ENCODE measurements at regions not wholly inside any gene's neighbourhood (a gene's known extent, or its start where the extent isn't known, plus 50 kb on each side); places are given as distances from the start of the nearest gene placed in this dataset.

GRCh38 chr15:25619076-25619475 lies 180.3 kb upstream of the UBE3A start:
- no peak for TF ChIP-seq POLR2AphosphoS5 (IDR thresholded peaks at IDR 0.05)
- TF ChIP-seq, protein P1, sequence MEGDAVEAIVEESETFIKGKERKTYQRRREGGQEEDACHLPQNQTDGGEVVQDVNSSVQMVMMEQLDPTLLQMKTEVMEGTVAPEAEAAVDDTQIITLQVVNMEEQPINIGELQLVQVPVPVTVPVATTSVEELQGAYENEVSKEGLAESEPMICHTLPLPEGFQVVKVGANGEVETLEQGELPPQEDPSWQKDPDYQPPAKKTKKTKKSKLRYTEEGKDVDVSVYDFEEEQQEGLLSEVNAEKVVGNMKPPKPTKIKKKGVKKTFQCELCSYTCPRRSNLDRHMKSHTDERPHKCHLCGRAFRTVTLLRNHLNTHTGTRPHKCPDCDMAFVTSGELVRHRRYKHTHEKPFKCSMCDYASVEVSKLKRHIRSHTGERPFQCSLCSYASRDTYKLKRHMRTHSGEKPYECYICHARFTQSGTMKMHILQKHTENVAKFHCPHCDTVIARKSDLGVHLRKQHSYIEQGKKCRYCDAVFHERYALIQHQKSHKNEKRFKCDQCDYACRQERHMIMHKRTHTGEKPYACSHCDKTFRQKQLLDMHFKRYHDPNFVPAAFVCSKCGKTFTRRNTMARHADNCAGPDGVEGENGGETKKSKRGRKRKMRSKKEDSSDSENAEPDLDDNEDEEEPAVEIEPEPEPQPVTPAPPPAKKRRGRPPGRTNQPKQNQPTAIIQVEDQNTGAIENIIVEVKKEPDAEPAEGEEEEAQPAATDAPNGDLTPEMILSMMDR (IDR thresholded peaks at IDR 0.05), result no peak

Measured in suprapubic skin (tissue), 3 donors.